IPS-20b (cell line): ENCODE measurements at regions not wholly inside any gene's neighbourhood (a gene's known extent, or its start where the extent isn't known, plus 50 kb on each side); places are given as distances from the start of the nearest gene placed in this dataset.
"Not testable (repeated sequence)": the region's sequence is repeated elsewhere in the genome, so short reads cannot be mapped to it uniquely, and the experiment has no call there.

ENCODE experiments used
- H3K27ac ChIP-seq: one replicate; pipeline ENCODE4 v1.5.1; 2013; ENCODE audit warnings: low read length
- H3K27me3 ChIP-seq: 2 replicates; pipeline ENCODE4 v1.6.1; 2013; ENCODE audit warnings: mild to moderate bottlenecking, low read length, inconsistent platforms; ENCODE audit not compliant: insufficient read depth
- H3K36me3 ChIP-seq: 2 replicates; pipeline ENCODE4 v1.6.1; 2013; ENCODE audit warnings: low read depth, mild to moderate bottlenecking, inconsistent platforms, low read length, moderate library complexity; ENCODE audit not compliant: insufficient read depth
- H3K4me1 ChIP-seq: 2 replicates; pipeline ENCODE4 v1.6.1; 2013; ENCODE audit warnings: mild to moderate bottlenecking, control low read depth, inconsistent platforms, low read length, moderate library complexity; ENCODE audit not compliant: insufficient read depth
- H3K4me3 ChIP-seq: 2 replicates; pipeline ENCODE4 v1.5.1; 2013; ENCODE audit warnings: mild to moderate bottlenecking, low read length, inconsistent platforms
- H3K9ac ChIP-seq: 2 replicates; pipeline ENCODE4 v1.6.1; 2013; ENCODE audit warnings: low read depth, mild to moderate bottlenecking, inconsistent platforms, low read length, moderate library complexity
- H3K9me3 ChIP-seq: 2 replicates; pipeline ENCODE4 v1.6.1; 2013; ENCODE audit warnings: mild to moderate bottlenecking, low read depth, low read length, inconsistent platforms; ENCODE audit not compliant: insufficient read depth

- H3K4me3 ChIP-seq: no peak overlapping the region
- no peaks in the 10 kb centered on the region for H3K9me3 ChIP-seq
- H3K27me3 ChIP-seq: no peaks in the 10 kb centered on the region
- H3K27ac ChIP-seq: no peak overlapping the region
- no peaks in the 10 kb centered on the region for H3K36me3 ChIP-seq
- no peak overlapping the region for H3K9ac ChIP-seq
- H3K4me1 ChIP-seq: no peaks in the 10 kb centered on the region
Observed at GRCh38 chr7:156524818-156525597, 115.6 kb upstream of the RNF32 start.

GRCh38 chr7:156523447-156524048, 117.0 kb upstream of the RNF32 start:
- H3K27me3 ChIP-seq: no peaks in the 10 kb centered on the region
- no peaks in the 10 kb centered on the region for H3K36me3 ChIP-seq
- no peak overlapping the region for H3K27ac ChIP-seq
- H3K9me3 ChIP-seq: no peaks in the 10 kb centered on the region
- no peak overlapping the region for H3K9ac ChIP-seq
- H3K4me3 ChIP-seq: no peak overlapping the region
- H3K4me1 ChIP-seq: no peaks in the 10 kb centered on the region

GRCh38 chr7:156522801-156523200, 117.8 kb upstream of the RNF32 start:
- Histone ChIP-seq H3K36me3 (no peaks in the 10 kb centered on the region), H3K9me3 (no peaks in the 10 kb centered on the region), H3K27ac (no peak overlapping the region), H3K4me3 (no peak overlapping the region), H3K27me3 (no peaks in the 10 kb centered on the region), H3K9ac (no peak overlapping the region), H3K4me1 (no peaks in the 10 kb centered on the region)

- no peaks in the 10 kb centered on the region for H3K36me3 ChIP-seq
Observed at GRCh38 chr7:156519070-156519469, 121.5 kb upstream of the RNF32 start.

GRCh38 chr7:156518466-156518865, 122.1 kb upstream of the RNF32 start:
- H3K4me1 ChIP-seq: no peaks in the 10 kb centered on the region
- H3K27ac ChIP-seq: no peak overlapping the region
- H3K9ac ChIP-seq: no peak overlapping the region
- no peak overlapping the region for H3K4me3 ChIP-seq
- no peaks in the 10 kb centered on the region for H3K9me3 ChIP-seq
- H3K36me3 ChIP-seq: no peaks in the 10 kb centered on the region
- no peaks in the 10 kb centered on the region for H3K27me3 ChIP-seq

More at GRCh38 chr7:156519070-156519469, 121.5 kb upstream of the RNF32 start:
- Histone ChIP-seq H3K4me1 (no peaks in the 10 kb centered on the region), H3K27me3 (no peaks in the 10 kb centered on the region), H3K4me3 (no peak overlapping the region), H3K9ac (no peak overlapping the region), H3K27ac (no peak overlapping the region), H3K9me3 (no peaks in the 10 kb centered on the region)

GRCh38 chr7:156517858-156518257, 122.7 kb upstream of the RNF32 start:
- H3K4me1 ChIP-seq: not testable (repeated sequence)

GRCh38 chr7:156516791-156517378, 123.7 kb upstream of the RNF32 start:
- H3K4me1 ChIP-seq: no peaks in the 10 kb centered on the region
- H3K27me3 ChIP-seq: no peaks in the 10 kb centered on the region
- H3K9ac ChIP-seq: no peak overlapping the region
- H3K27ac ChIP-seq: no peak overlapping the region
- H3K9me3 ChIP-seq: no peaks in the 10 kb centered on the region
- no peak overlapping the region for H3K4me3 ChIP-seq
- H3K36me3 ChIP-seq: no peaks in the 10 kb centered on the region

More at GRCh38 chr7:156517858-156518257, 122.7 kb upstream of the RNF32 start:
- H3K36me3 ChIP-seq, H3K27ac ChIP-seq, H3K4me3 ChIP-seq, H3K9ac ChIP-seq, H3K9me3 ChIP-seq, H3K27me3 ChIP-seq: not testable (repeated sequence)

GRCh38 chr7:156515911-156516790, 124.4 kb upstream of the RNF32 start:
- Histone ChIP-seq H3K4me3 (no peak overlapping the region), H3K4me1 (no peaks in the 10 kb centered on the region), H3K36me3 (no peaks in the 10 kb centered on the region), H3K9ac (no peak overlapping the region), H3K27ac (no peak overlapping the region), H3K27me3 (no peaks in the 10 kb centered on the region), H3K9me3 (no peaks in the 10 kb centered on the region; the same call in 1 of the 2 replicates)

GRCh38 chr7:156514851-156515250, 125.7 kb upstream of the RNF32 start:
- Histone ChIP-seq H3K4me1 (no peaks in the 10 kb centered on the region), H3K4me3 (no peak overlapping the region), H3K36me3 (no peaks in the 10 kb centered on the region), H3K27ac (no peak overlapping the region), H3K27me3 (no peaks in the 10 kb centered on the region), H3K9ac (no peak overlapping the region), H3K9me3 (no peaks in the 10 kb centered on the region; the same call in 1 of the 2 replicates)

- Histone ChIP-seq H3K9me3 (no peaks in the 10 kb centered on the region; the same call in 1 of the 2 replicates), H3K4me1 (no peaks in the 10 kb centered on the region), H3K27ac (no peak overlapping the region), H3K27me3 (no peaks in the 10 kb centered on the region), H3K4me3 (no peak overlapping the region), H3K9ac (no peak overlapping the region), H3K36me3 (no peaks in the 10 kb centered on the region)
Observed at GRCh38 chr7:156511426-156511825, 129.1 kb upstream of the RNF32 start.

- Histone ChIP-seq H3K27me3 (no peaks in the 10 kb centered on the region), H3K4me3 (no peak overlapping the region), H3K27ac (no peak overlapping the region), H3K9ac (no peak overlapping the region), H3K9me3 (no peaks in the 10 kb centered on the region; the same call in 1 of the 2 replicates), H3K36me3 (no peaks in the 10 kb centered on the region), H3K4me1 (no peaks in the 10 kb centered on the region)
Observed at GRCh38 chr7:156510966-156511365, 129.6 kb upstream of the RNF32 start.
